ENCODE measurements at regions not wholly inside any gene's neighbourhood (a gene's known extent, or its start where the extent isn't known, plus 50 kb on each side); places are given as distances from the start of the nearest gene placed in this dataset.

- DNase-seq = no peak
- Mint-ChIP-seq H3K36me3 (no peaks in the 10 kb centered on the region), H3K9me3 (peaks cover 5% of the 10 kb centered on the region), H3K4me1 (no peaks in the 10 kb centered on the region), H3K27ac (no peak overlapping the region), H3K27me3 (peaks cover 17% of the 10 kb centered on the region), H3K4me3 (no peak overlapping the region)
- CTCF ChIA-PET = interaction anchor here (0.7 kb wide), 1 partner anchor 1888 kb away, joined by 3 read pairs; no protein-coding TSS in a partner anchor
Observed at GRCh38 chr4:153034681-153035080, 98.6 kb downstream of the FHDC1 start.

GRCh38 chr4:153036931-153037482 is 100.9 kb downstream of the FHDC1 start:
- H3K4me1 Mint-ChIP-seq = no peaks in the 10 kb centered on the region
- H3K27ac Mint-ChIP-seq = no peak overlapping the region
- DNase-seq = no peak
- no peak overlapping the region for H3K4me3 Mint-ChIP-seq
- no peaks in the 10 kb centered on the region for H3K9me3 Mint-ChIP-seq
- CTCF ChIA-PET = no interaction called here
- H3K27me3 Mint-ChIP-seq = peaks cover 21% of the 10 kb centered on the region
- H3K36me3 Mint-ChIP-seq = no peaks in the 10 kb centered on the region

- no peak overlapping the region for H3K27ac Mint-ChIP-seq
- no peaks in the 10 kb centered on the region for H3K4me1 Mint-ChIP-seq
- peaks cover 21% of the 10 kb centered on the region for H3K27me3 Mint-ChIP-seq
- H3K36me3 Mint-ChIP-seq = no peaks in the 10 kb centered on the region
- no peaks in the 10 kb centered on the region for H3K9me3 Mint-ChIP-seq
- no peak for DNase-seq
- H3K4me3 Mint-ChIP-seq = no peak overlapping the region
- CTCF ChIA-PET = no interaction called here
Observed at GRCh38 chr4:153038623-153039311, 102.6 kb downstream of the FHDC1 start.

GRCh38 chr4:153039542-153040185 is 103.5 kb downstream of the FHDC1 start:
- DNase-seq = no peak
- H3K27ac Mint-ChIP-seq = no peak overlapping the region
- CTCF ChIA-PET = no interaction called here
- H3K36me3 Mint-ChIP-seq = no peaks in the 10 kb centered on the region
- peaks cover 21% of the 10 kb centered on the region for H3K27me3 Mint-ChIP-seq
- no peaks in the 10 kb centered on the region for H3K4me1 Mint-ChIP-seq
- no peak overlapping the region for H3K4me3 Mint-ChIP-seq
- H3K9me3 Mint-ChIP-seq = no peaks in the 10 kb centered on the region

- Mint-ChIP-seq H3K4me1 (peaks cover 6% of the 10 kb centered on the region), H3K27me3 (peaks cover 26% of the 10 kb centered on the region), H3K27ac (no peak overlapping the region), H3K9me3 (no peaks in the 10 kb centered on the region), H3K4me3 (no peak overlapping the region), H3K36me3 (no peaks in the 10 kb centered on the region)
- no peak for DNase-seq
- CTCF ChIA-PET = no interaction called here
Observed at GRCh38 chr4:153040677-153041076, 104.6 kb downstream of the FHDC1 start.

- Mint-ChIP-seq H3K36me3 (no peaks in the 10 kb centered on the region), H3K4me3 (no peak overlapping the region), H3K4me1 (peaks cover 6% of the 10 kb centered on the region), H3K27me3 (peaks cover 21% of the 10 kb centered on the region), H3K27ac (no peak overlapping the region), H3K9me3 (no peaks in the 10 kb centered on the region)
- CTCF ChIA-PET = no interaction called here
- no peak for DNase-seq
Observed at GRCh38 chr4:153044036-153044435, 107.9 kb downstream of the FHDC1 start.

GRCh38 chr4:153045111-153045982 is 109.2 kb downstream of the FHDC1 start:
- Mint-ChIP-seq H3K27ac (no peak overlapping the region), H3K36me3 (no peaks in the 10 kb centered on the region), H3K4me3 (no peak overlapping the region), H3K4me1 (peaks cover 6% of the 10 kb centered on the region), H3K9me3 (no peaks in the 10 kb centered on the region), H3K27me3 (peaks cover 11% of the 10 kb centered on the region)
- DNase-seq = no peak
- CTCF ChIA-PET = interaction anchor here (0.6 kb wide), 1 partner anchor 554 kb away, joined by 3 read pairs; no protein-coding TSS in a partner anchor

GRCh38 chr4:153058671-153059060 is 122.5 kb downstream of the FHDC1 start:
- H3K27me3 Mint-ChIP-seq = peaks cover 43% of the 10 kb centered on the region

GRCh38 chr4:153060196-153060595 is 124.1 kb downstream of the FHDC1 start:
- Mint-ChIP-seq H3K4me1 (no peaks in the 10 kb centered on the region), H3K36me3 (no peaks in the 10 kb centered on the region), H3K27ac (no peak overlapping the region), H3K9me3 (no peaks in the 10 kb centered on the region), H3K27me3 (peaks cover 38% of the 10 kb centered on the region), H3K4me3 (no peak overlapping the region)
- DNase-seq = no peak
- CTCF ChIA-PET = no interaction called here

More at GRCh38 chr4:153058671-153059060, 122.5 kb downstream of the FHDC1 start:
- Mint-ChIP-seq H3K36me3 (no peaks in the 10 kb centered on the region), H3K9me3 (no peaks in the 10 kb centered on the region), H3K4me3 (no peak overlapping the region), H3K27ac (no peak overlapping the region), H3K4me1 (no peaks in the 10 kb centered on the region)
- CTCF ChIA-PET = no interaction called here
- no peak for DNase-seq

- H3K4me3 Mint-ChIP-seq = no peak overlapping the region
- no peak for DNase-seq
- H3K4me1 Mint-ChIP-seq = no peaks in the 10 kb centered on the region
- no peaks in the 10 kb centered on the region for H3K36me3 Mint-ChIP-seq
- H3K27ac Mint-ChIP-seq = no peak overlapping the region
- no peaks in the 10 kb centered on the region for H3K9me3 Mint-ChIP-seq
- peaks cover 26% of the 10 kb centered on the region for H3K27me3 Mint-ChIP-seq
- CTCF ChIA-PET = no interaction called here
Observed at GRCh38 chr4:153061971-153062370, 125.8 kb downstream of the FHDC1 start.

- Mint-ChIP-seq H3K4me3 (no peak overlapping the region), H3K9me3 (no peaks in the 10 kb centered on the region), H3K27me3 (peaks cover 24% of the 10 kb centered on the region), H3K4me1 (no peaks in the 10 kb centered on the region), H3K36me3 (no peaks in the 10 kb centered on the region), H3K27ac (no peak overlapping the region)
- CTCF ChIA-PET = interaction anchor here (0.5 kb wide), 1 partner anchor 762 kb away, joined by 3 read pairs; no protein-coding TSS in a partner anchor
- DNase-seq = no peak
Observed at GRCh38 chr4:153062652-153063168, 126.6 kb downstream of the FHDC1 start.

GRCh38 chr4:153063490-153063889 is 127.4 kb downstream of the FHDC1 start:
- no peaks in the 10 kb centered on the region for H3K36me3 Mint-ChIP-seq
- H3K27ac Mint-ChIP-seq = no peak overlapping the region
- no peak for DNase-seq
- no peaks in the 10 kb centered on the region for H3K4me1 Mint-ChIP-seq
- CTCF ChIA-PET = interaction anchor here (0.5 kb wide), 1 partner anchor 762 kb away, joined by 3 read pairs; no protein-coding TSS in a partner anchor
- H3K27me3 Mint-ChIP-seq = peaks cover 16% of the 10 kb centered on the region
- no peaks in the 10 kb centered on the region for H3K9me3 Mint-ChIP-seq
- no peak overlapping the region for H3K4me3 Mint-ChIP-seq

GRCh38 chr4:153064571-153064970 is 128.4 kb downstream of the FHDC1 start:
- CTCF ChIA-PET = no interaction called here

GRCh38 chr4:153065276-153065675 is 129.2 kb downstream of the FHDC1 start:
- CTCF ChIA-PET = no interaction called here
- no peaks in the 10 kb centered on the region for H3K9me3 Mint-ChIP-seq
- peaks cover 7% of the 10 kb centered on the region for H3K27me3 Mint-ChIP-seq
- no peaks in the 10 kb centered on the region for H3K4me1 Mint-ChIP-seq
- H3K27ac Mint-ChIP-seq = no peak overlapping the region
- no peak for DNase-seq
- no peaks in the 10 kb centered on the region for H3K36me3 Mint-ChIP-seq
- H3K4me3 Mint-ChIP-seq = no peak overlapping the region

More at GRCh38 chr4:153064571-153064970, 128.4 kb downstream of the FHDC1 start:
- peaks cover 14% of the 10 kb centered on the region for H3K27me3 Mint-ChIP-seq
- H3K4me1 Mint-ChIP-seq = no peaks in the 10 kb centered on the region
- H3K36me3 Mint-ChIP-seq = no peaks in the 10 kb centered on the region
- no peaks in the 10 kb centered on the region for H3K9me3 Mint-ChIP-seq
- DNase-seq = no peak
- H3K27ac Mint-ChIP-seq = no peak overlapping the region
- H3K4me3 Mint-ChIP-seq = no peak overlapping the region
